Sigmoid colon (tissue), 4 donors: ENCODE measurements at regions not wholly inside any gene's neighbourhood (a gene's known extent, or its start where the extent isn't known, plus 50 kb on each side); places are given as distances from the start of the nearest gene placed in this dataset.

Experiments used
- POLR2A ChIP-seq, 2 donors: fragments of 450-650 bp; IDR thresholded peaks; one replicate each; pipeline ENCODE4 v1.6.1; 2016; ENCODE audit warnings: antibody characterized with exemption in 2 of 2, mild to moderate bottlenecking in 2 of 2, moderate library complexity in 2 of 2
- POLR2AphosphoS5 ChIP-seq, 4 donors: sonication (generic); formaldehyde crosslinking; IDR thresholded peaks; one replicate each; pipeline ENCODE4 v1.6.1; 2017; ENCODE audit warnings: antibody characterized with exemption in 4 of 4
- TF ChIP-seq, protein P1 (sequence below), 4 experiments: fragments of 450-650 bp in 3 of 4; fragments of 200-600 bp in 1 of 4; IDR thresholded peaks; one replicate each; pipeline ENCODE4 v1.5.1; 2016 to 2019; ENCODE audit warnings: antibody characterized with exemption in 4 of 4, mild to moderate bottlenecking in 3 of 4, moderate library complexity in 2 of 4

DNA sequence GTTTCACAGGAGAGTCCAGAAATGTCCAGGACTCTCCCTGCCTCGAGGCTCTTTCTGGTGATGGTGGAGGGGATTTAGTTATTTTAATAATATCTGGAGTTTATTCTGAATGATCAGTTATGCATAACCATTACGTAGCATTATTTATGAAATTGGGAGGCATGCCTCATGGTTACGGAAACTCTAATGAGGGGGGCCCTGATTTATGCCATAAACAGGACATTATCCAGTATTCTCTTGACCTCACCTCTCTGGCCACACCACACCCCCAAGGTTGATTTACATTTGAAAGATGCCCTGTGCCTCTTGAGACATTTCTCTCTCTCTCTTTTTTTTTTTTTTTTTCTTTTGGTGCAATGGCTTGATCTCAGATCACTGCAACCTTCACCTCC is 268.8 kb downstream of the TFAP2C start:
- TF ChIP-seq POLR2AphosphoS5 (IDR thresholded peaks at IDR 0.05) (no peak), POLR2A (IDR thresholded peaks at IDR 0.05) (no peak)
- TF ChIP-seq, protein P1, sequence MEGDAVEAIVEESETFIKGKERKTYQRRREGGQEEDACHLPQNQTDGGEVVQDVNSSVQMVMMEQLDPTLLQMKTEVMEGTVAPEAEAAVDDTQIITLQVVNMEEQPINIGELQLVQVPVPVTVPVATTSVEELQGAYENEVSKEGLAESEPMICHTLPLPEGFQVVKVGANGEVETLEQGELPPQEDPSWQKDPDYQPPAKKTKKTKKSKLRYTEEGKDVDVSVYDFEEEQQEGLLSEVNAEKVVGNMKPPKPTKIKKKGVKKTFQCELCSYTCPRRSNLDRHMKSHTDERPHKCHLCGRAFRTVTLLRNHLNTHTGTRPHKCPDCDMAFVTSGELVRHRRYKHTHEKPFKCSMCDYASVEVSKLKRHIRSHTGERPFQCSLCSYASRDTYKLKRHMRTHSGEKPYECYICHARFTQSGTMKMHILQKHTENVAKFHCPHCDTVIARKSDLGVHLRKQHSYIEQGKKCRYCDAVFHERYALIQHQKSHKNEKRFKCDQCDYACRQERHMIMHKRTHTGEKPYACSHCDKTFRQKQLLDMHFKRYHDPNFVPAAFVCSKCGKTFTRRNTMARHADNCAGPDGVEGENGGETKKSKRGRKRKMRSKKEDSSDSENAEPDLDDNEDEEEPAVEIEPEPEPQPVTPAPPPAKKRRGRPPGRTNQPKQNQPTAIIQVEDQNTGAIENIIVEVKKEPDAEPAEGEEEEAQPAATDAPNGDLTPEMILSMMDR (IDR thresholded peaks at IDR 0.05), result no peak
